K562 (cell line): ENCODE measurements at regions not wholly inside any gene's neighbourhood (a gene's known extent, or its start where the extent isn't known, plus 50 kb on each side); places are given as distances from the start of the nearest gene placed in this dataset.
"Not testable (repeated sequence)": the region's sequence is repeated elsewhere in the genome, so short reads cannot be mapped to it uniquely, and the experiment has no call there.

Experiments
- ATAC-seq: fragments of 200-7000 bp; cut with Tn5 transposase; 3 replicates; pipeline ENCODE4 v1.9.1; 2020; ENCODE audit warnings: moderate library complexity
- BruUV-seq: library from RNA; stranded (reverse); fragments of 400-500 nt; replicated peaks from 2 replicates; lab custom pipeline; 2021; lab: Mats Ljungman, UMichigan
- CTCF ChIA-PET: fragments of 300-600 bp; formaldehyde crosslinking; extraction: SDS; loops from one replicate; lab custom pipeline; 2021; ENCODE audit warnings: low intra/inter-chr PET ratio; lab: Yijun Ruan, JAX
- POLR2A ChIA-PET: fragments of 300-600, 350-650 bp; sonication (Branson Sonifier 250); formaldehyde crosslinking; extraction: SDS; loops from one replicate; lab custom pipeline; 2021; ENCODE audit warnings: antibody characterized with exemption, inconsistent platforms; lab: Yijun Ruan, JAX
- DNase-seq, 4 experiments: peaks; one replicate each; pipeline versions ENCODE4 v3.0.0 to v3.0.0-alpha.2; 2011 to 2018; ENCODE audit warnings: low spot score in 3 of 4, mixed read lengths in 3 of 4; ENCODE audit errors: extremely low read depth in 1 of 4
- FAIRE-seq: peaks from 2 replicates; lab custom pipeline; 2011; peaks lifted over from hg19 to GRCh38; lab: Jason Lieb, UNC
- H2AFZ ChIP-seq: 2 replicates; pipeline ENCODE4 v1.6.0; 2011; ENCODE audit warnings: low read depth, low read length, control low read depth, inconsistent platforms
- H3K27ac ChIP-seq: fragments of 200-600 bp; 3 replicates; pipeline ENCODE4 v1.8.0; 2011; ENCODE audit warnings: low read depth, mild to moderate bottlenecking, control low read depth, inconsistent platforms, low read length, moderate library complexity, mixed read lengths; ENCODE audit errors: extremely low read depth
- H3K27me3 ChIP-seq, 2 experiments: fragments of 300-600 bp in 1 of 2; 2 replicates in 1 of 2; 3 replicates in 1 of 2; pipeline versions ENCODE4 v1.6.0 to v1.8.0; 2011; ENCODE audit warnings: inconsistent platforms in 2 of 2, low read length in 2 of 2, mild to moderate bottlenecking in 1 of 2, mixed read lengths in 1 of 2, moderate library complexity in 1 of 2; ENCODE audit not compliant: control insufficient read depth in 2 of 2, insufficient read depth in 2 of 2
- H3K36me3 ChIP-seq: fragments of 300-600 bp; 3 replicates; pipeline ENCODE4 v1.8.0; 2011; ENCODE audit warnings: mild to moderate bottlenecking, low read length, inconsistent platforms; ENCODE audit not compliant: control insufficient read depth, insufficient read depth
- H3K4me1 ChIP-seq, 2 experiments: fragments of 200-600 bp in 1 of 2; replicated peaks in 1 of 2; 2 replicates in 1 of 2; 3 replicates in 1 of 2; pipeline versions ENCODE4 v1.5.1 to v1.8.0; 2011; ENCODE audit warnings: inconsistent platforms in 2 of 2, low read length in 2 of 2, mild to moderate bottlenecking in 1 of 2, mixed read lengths in 1 of 2, moderate library complexity in 1 of 2; ENCODE audit not compliant: control insufficient read depth in 2 of 2, insufficient read depth in 2 of 2
- H3K4me2 ChIP-seq: 2 replicates; pipeline ENCODE4 v1.6.1; 2011; ENCODE audit warnings: low read length, control low read depth, inconsistent platforms, mixed read lengths; ENCODE audit not compliant: insufficient read depth
- H3K4me3 ChIP-seq: fragments of 200-600 bp; sonication (generic), shearing (Covaris generic); 2 replicates; pipeline ENCODE4 v1.5.1; 2016; ENCODE audit warnings: control low read depth, inconsistent platforms
- H3K79me2 ChIP-seq: fragments of 200-600 bp; 3 replicates; pipeline ENCODE4 v1.8.0; 2011; ENCODE audit warnings: low read length, inconsistent platforms; ENCODE audit not compliant: control insufficient read depth, insufficient read depth
- H3K9ac ChIP-seq, 2 experiments: 2 replicates each; pipeline versions ENCODE4 v1.6.0 to v1.6.1; 2011; ENCODE audit warnings: low read depth in 2 of 2, low read length in 2 of 2, control low read depth in 1 of 2, inconsistent platforms in 1 of 2, mild to moderate bottlenecking in 1 of 2, mixed read lengths in 1 of 2; ENCODE audit not compliant: insufficient read depth in 1 of 2
- H3K9me1 ChIP-seq: one replicate; pipeline ENCODE4 v1.6.0; 2011; ENCODE audit warnings: inconsistent platforms, mild to moderate bottlenecking, low read length, moderate library complexity; ENCODE audit not compliant: control insufficient read depth, insufficient read depth
- H3K9me3 ChIP-seq: replicated peaks from 2 replicates; pipeline ENCODE4 v1.5.1; 2011; ENCODE audit warnings: low read depth, low read length, inconsistent platforms; ENCODE audit not compliant: control insufficient read depth, insufficient read depth
- H4K20me1 ChIP-seq: replicated peaks from 2 replicates; pipeline ENCODE4 v1.6.1; 2011; ENCODE audit warnings: low read length, inconsistent platforms, mixed read lengths; ENCODE audit not compliant: control insufficient read depth, insufficient read depth
- WGBS: fragments of 100-300 bp; shearing (Covaris generic); methylation state at CpG from one replicate; pipeline ENCODE4 v1.1.6; 2016; ENCODE audit warnings: low coverage, mixed read lengths; ENCODE audit not compliant: insufficient coverage; ENCODE audit errors: missing lambda C conversion rate; 5-methylcytosine and 5-hydroxymethylcytosine counted together
- in situ Hi-C: fragments of 300-500 bp; cut with MboI; formaldehyde crosslinking; loops from 4 replicates; pipeline ENCODE4 v1.15.0; 2018; ENCODE audit warnings: inconsistent platforms, mixed read lengths
- intact Hi-C: fragments of 100-400 bp; cut with micrococcal nuclease; formaldehyde crosslinking; loops from 2 replicates; pipeline ENCODE4 v1.14.2; 2022
- TF ChIP-seq, protein P1 (sequence below), 3 experiments: fragments of 200-800 bp in 1 of 3; fragments of 250-450 bp in 1 of 3; fragments of 450-650 bp in 1 of 3; sonication (Bioruptor Pico) in 1 of 3; sonication (Bioruptor generic) in 1 of 3; formaldehyde crosslinking in 1 of 3; IDR thresholded peaks; 2 replicates each; pipeline versions ENCODE4 v1.6.1 to v1.8.0; 2016 to 2022; ENCODE audit warnings: mild to moderate bottlenecking in 2 of 3, missing genetic modification characterization in 2 of 3, missing compliant biosample characterization in 1 of 3, moderate library complexity in 1 of 3

DNA sequence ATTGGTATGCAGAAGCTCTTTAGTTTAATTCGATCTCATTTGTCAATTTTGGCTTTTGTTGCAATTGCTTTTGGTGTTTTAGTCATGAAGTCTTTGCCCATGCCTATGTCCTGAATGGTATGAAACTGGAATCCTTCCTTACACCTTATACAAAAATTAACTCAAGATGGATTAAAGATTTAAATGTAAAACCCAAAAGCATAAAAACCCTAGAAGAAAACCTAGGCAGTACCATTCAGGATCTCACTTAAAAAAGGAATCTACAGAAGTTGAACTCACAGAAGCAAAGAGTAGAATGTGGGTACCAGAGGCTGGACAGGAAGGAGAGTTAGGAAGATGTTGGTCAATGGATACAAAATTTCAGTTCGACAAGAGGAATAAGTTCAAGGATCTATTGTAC lies 249.9 kb downstream of the DOK5 start:
- CTCF ChIA-PET, result not testable (repeated sequence)

More for the DNA sequence above, 249.9 kb downstream of the DOK5 start:
- WGBS, result 0% methylated on average over 2 of the region's 2 CpGs
- ATAC-seq, H2AFZ ChIP-seq, BruUV-seq, H3K4me3 ChIP-seq, H3K4me1 ChIP-seq, H4K20me1 ChIP-seq, H3K9me3 ChIP-seq, H3K27ac ChIP-seq, H3K9me1 ChIP-seq, intact Hi-C loops: not testable (repeated sequence)
- TF ChIP-seq, protein P1, sequence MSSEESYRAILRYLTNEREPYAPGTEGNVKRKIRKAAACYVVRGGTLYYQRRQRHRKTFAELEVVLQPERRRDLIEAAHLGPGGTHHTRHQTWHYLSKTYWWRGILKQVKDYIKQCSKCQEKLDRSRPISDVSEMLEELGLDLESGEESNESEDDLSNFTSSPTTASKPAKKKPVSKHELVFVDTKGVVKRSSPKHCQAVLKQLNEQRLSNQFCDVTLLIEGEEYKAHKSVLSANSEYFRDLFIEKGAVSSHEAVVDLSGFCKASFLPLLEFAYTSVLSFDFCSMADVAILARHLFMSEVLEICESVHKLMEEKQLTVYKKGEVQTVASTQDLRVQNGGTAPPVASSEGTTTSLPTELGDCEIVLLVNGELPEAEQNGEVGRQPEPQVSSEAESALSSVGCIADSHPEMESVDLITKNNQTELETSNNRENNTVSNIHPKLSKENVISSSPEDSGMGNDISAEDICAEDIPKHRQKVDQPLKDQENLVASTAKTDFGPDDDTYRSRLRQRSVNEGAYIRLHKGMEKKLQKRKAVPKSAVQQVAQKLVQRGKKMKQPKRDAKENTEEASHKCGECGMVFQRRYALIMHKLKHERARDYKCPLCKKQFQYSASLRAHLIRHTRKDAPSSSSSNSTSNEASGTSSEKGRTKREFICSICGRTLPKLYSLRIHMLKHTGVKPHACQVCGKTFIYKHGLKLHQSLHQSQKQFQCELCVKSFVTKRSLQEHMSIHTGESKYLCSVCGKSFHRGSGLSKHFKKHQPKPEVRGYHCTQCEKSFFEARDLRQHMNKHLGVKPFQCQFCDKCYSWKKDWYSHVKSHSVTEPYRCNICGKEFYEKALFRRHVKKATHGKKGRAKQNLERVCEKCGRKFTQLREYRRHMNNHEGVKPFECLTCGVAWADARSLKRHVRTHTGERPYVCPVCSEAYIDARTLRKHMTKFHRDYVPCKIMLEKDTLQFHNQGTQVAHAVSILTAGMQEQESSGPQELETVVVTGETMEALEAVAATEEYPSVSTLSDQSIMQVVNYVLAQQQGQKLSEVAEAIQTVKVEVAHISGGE (CRISPR knock-in tag; IDR thresholded peaks at IDR 0.05), result peak in 1 of 3 experiments; percentile 68; a peak in 2 of 6 replicates
- TF ChIP-seq, all 486 proteins: peak for 1; not testable (repeated sequence) for 485
- POLR2A ChIA-PET, H3K9ac ChIP-seq, FAIRE-seq, DNase-seq, in situ Hi-C loops, H3K79me2 ChIP-seq, H3K4me2 ChIP-seq, H3K27me3 ChIP-seq, H3K36me3 ChIP-seq: not testable (repeated sequence)
